VCaP (cell line): ENCODE measurements at regions not wholly inside any gene's neighbourhood (a gene's known extent, or its start where the extent isn't known, plus 50 kb on each side); places are given as distances from the start of the nearest gene placed in this dataset.

Source experiments
- H3K27ac ChIP-seq: fragments of 450-650 bp; 2 replicates; pipeline ENCODE4 v1.5.1; 2017
- CTCF ChIP-seq: fragments of 450-650 bp; conservative IDR thresholded peaks from 2 replicates; pipeline ENCODE4 v1.5.1; 2017; ENCODE audit warnings: mild to moderate bottlenecking, moderate library complexity

GRCh38 chr9:1732670-1733069 is 282.5 kb upstream of the SMARCA2 start:
- TF ChIP-seq CTCF: peak; percentile 61
- no peak overlapping the region for H3K27ac ChIP-seq

DNA sequence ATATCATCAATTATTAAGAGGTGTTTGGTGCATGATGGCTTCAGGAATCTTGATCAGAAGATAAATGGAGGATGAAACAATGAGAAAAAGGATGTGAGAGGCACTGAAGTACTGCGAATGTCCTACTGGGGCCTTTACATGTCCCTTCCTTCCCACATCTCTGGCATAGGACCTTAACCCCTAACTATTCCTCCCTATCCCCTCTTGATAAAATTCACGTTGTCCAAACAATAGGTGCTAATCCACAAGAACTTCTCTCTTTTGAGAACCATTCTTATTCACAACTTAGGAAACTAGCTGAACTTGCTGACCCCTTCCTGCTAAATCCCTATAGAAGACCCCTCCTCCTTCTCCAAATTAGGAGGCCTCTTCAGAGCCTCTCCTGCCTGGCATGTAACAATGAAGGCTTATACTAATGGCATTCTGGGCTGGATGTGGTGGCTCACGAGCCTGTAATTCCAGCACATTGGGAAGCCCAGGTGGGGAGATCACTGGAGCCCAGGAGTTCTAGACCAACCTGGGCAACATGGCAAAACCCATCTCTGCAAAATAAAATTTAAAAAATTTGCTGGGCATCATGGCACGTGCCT is 276.5 kb upstream of the SMARCA2 start:
- H3K27ac ChIP-seq: no peak overlapping the region
- TF ChIP-seq CTCF: no peak

- no peak for TF ChIP-seq CTCF
- peak overlapping the region; percentile 42 for H3K27ac ChIP-seq
These were observed 271.8 kb upstream of the SMARCA2 start for GRCh38 chr9:1743121-1743960.

GRCh38 chr9:1745980-1746379 is 269.2 kb upstream of the SMARCA2 start:
- no peak overlapping the region for H3K27ac ChIP-seq
- no peak for TF ChIP-seq CTCF

DNA sequence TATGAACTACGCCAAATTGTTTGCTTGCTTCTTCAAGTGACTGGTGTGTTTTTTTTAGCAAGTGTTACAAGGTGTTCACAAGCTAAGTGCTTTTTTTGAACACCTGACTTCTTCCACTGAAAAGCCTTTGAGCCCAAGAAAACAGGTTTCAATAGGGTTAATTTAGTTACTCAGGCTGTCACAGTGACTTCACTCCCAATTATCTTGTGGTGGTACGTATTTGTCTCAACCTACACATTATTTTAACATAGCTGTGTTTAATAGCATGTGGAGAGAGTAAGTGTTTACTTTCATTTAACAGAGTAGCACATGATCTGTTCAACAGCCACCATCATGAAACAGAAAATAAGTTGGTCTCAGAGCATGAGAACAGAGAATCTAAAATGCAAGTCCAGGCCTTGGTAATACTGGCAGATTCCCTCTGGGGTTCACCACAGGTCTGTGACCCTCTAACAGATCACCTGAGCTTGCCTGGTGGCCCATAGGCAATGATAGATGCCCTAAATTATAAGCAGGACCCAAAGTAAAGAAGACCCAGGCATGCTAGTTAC is 267.7 kb upstream of the SMARCA2 start:
- TF ChIP-seq CTCF: no peak

GRCh38 chr9:1748407-1748806 is 266.7 kb upstream of the SMARCA2 start:
- H3K27ac ChIP-seq: no peak overlapping the region
- no peak for TF ChIP-seq CTCF

More for the DNA sequence above, 267.7 kb upstream of the SMARCA2 start:
- no peak overlapping the region for H3K27ac ChIP-seq

GRCh38 chr9:1757186-1757585 is 258.0 kb upstream of the SMARCA2 start:
- no peak overlapping the region for H3K27ac ChIP-seq
- no peak for TF ChIP-seq CTCF
